ENCODE measurements at regions not wholly inside any gene's neighbourhood (a gene's known extent, or its start where the extent isn't known, plus 50 kb on each side); places are given as distances from the start of the nearest gene placed in this dataset.

DNA sequence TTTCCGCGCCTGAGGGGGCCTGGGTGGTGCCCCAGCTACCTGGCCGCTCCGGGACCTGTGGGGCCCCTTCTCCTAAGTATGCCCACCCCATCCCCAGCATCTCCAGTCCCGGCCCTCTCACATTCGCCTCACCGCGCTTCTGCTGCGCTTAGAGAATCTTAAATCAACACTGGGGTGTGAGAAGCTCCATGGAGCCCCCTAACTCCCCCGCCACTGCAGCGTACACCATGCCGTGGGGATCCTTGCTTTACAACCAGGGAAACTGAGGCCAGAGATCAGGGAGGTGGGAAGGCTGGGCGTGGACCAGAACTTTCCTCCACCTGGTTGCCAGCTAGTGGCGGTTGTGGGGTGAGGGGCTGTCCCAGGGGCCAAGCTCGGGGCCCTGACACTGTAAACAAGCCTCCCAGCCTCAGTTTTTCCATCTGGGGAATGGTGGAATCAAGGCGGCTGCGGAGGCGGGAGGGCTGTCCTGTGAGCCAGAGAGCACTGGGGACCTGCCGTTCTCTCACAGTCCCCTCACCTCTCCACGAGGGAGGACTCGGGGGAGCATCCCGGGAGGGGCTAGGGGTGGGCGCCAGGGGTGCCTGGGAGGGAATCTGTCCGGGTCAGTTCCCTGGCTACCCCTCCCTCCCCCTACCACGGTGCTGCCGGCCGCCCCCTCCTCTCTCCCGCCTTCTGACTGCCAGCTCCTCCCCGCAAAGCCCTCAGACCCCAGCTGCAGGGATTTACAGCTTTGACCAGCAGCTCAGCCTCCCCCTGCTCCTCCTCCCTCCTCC, 161.2 kb downstream of the C9orf50 start:
- TF ChIP-seq, protein P1, sequence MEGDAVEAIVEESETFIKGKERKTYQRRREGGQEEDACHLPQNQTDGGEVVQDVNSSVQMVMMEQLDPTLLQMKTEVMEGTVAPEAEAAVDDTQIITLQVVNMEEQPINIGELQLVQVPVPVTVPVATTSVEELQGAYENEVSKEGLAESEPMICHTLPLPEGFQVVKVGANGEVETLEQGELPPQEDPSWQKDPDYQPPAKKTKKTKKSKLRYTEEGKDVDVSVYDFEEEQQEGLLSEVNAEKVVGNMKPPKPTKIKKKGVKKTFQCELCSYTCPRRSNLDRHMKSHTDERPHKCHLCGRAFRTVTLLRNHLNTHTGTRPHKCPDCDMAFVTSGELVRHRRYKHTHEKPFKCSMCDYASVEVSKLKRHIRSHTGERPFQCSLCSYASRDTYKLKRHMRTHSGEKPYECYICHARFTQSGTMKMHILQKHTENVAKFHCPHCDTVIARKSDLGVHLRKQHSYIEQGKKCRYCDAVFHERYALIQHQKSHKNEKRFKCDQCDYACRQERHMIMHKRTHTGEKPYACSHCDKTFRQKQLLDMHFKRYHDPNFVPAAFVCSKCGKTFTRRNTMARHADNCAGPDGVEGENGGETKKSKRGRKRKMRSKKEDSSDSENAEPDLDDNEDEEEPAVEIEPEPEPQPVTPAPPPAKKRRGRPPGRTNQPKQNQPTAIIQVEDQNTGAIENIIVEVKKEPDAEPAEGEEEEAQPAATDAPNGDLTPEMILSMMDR (IDR thresholded peaks at IDR 0.05), result no peak
- TF ChIP-seq POLR2A (IDR thresholded peaks at IDR 0.05), result peak in 1 of 2 donors; percentile 4

All from heart left ventricle (tissue), 13 donors.